Kidney (tissue), 13 donors: ENCODE measurements at regions not wholly inside any gene's neighbourhood (a gene's known extent, or its start where the extent isn't known, plus 50 kb on each side); places are given as distances from the start of the nearest gene placed in this dataset.

ENCODE experiments used
- DNase-seq, 5 donors: peaks; one replicate each; pipeline ENCODE4 v3.0.0-alpha.2; 2013 to 2020
- FAIRE-seq: peaks from 2 replicates; lab custom pipeline; 2012; peaks lifted over from hg19 to GRCh38; lab: Jason Lieb, UNC
- H3K27ac ChIP-seq, 2 donors: one replicate each; pipeline ENCODE4 v1.7.0; 2013; ENCODE audit warnings: low read depth in 2 of 2, low read length in 2 of 2, inconsistent platforms in 1 of 2
- H3K27me3 ChIP-seq: one replicate; pipeline ENCODE4 v1.7.1; 2013; ENCODE audit warnings: low read length, inconsistent platforms; ENCODE audit not compliant: control insufficient read depth, insufficient read depth
- H3K36me3 ChIP-seq, 3 donors: one replicate each; pipeline versions ENCODE4 v1.7.0 to v1.7.1; 2013; ENCODE audit warnings: low read length in 3 of 3, control low read depth in 1 of 3, inconsistent platforms in 1 of 3; ENCODE audit not compliant: insufficient read depth in 3 of 3, control insufficient read depth in 2 of 3
- H3K4me1 ChIP-seq, 3 donors: one replicate each; pipeline versions ENCODE4 v1.7.0 to v1.7.1; 2013; ENCODE audit warnings: low read length in 3 of 3, inconsistent platforms in 1 of 3, low read depth in 1 of 3; ENCODE audit not compliant: control insufficient read depth in 2 of 3, insufficient read depth in 2 of 3
- H3K4me3 ChIP-seq, 3 donors: one replicate each; pipeline versions ENCODE4 v1.7.0 to v1.8.1; 2013; ENCODE audit warnings: low read length in 3 of 3, control low read depth in 1 of 3, inconsistent platforms in 1 of 3
- H3K9ac ChIP-seq, 3 donors: one replicate each; pipeline versions ENCODE4 v1.7.0 to v1.7.1; 2013; ENCODE audit warnings: low read length in 3 of 3, control low read depth in 1 of 3, inconsistent platforms in 1 of 3
- H3K9me3 ChIP-seq, 3 donors: one replicate each; pipeline versions ENCODE4 v1.7.0 to v1.7.1; 2013; ENCODE audit warnings: low read length in 3 of 3, control low read depth in 1 of 3, inconsistent platforms in 1 of 3; ENCODE audit not compliant: control insufficient read depth in 2 of 3, insufficient read depth in 1 of 3
- intact Hi-C: fragments of 100-400 bp; cut with DNase I; formaldehyde crosslinking; loops from one replicate; pipeline ENCODE4 v1.11.1; 2022
- TF ChIP-seq, protein P1 (sequence below): IDR thresholded peaks from 3 replicates; pipeline ENCODE4 v1.5.1; 2012; ENCODE audit warnings: mild to moderate bottlenecking, moderate library complexity, borderline replicate concordance; ENCODE audit not compliant: insufficient read depth; ENCODE audit errors: extremely low read depth
- donor health status: control.
- donor health status: control.
- donor health status: control.
- donor health status: control.
- donor health status: control.
- donor health status: DM: yes; HTN: yes; CAD: no.
- donor health status: Normal renal cell carcinoma (clear cell type).

DNA sequence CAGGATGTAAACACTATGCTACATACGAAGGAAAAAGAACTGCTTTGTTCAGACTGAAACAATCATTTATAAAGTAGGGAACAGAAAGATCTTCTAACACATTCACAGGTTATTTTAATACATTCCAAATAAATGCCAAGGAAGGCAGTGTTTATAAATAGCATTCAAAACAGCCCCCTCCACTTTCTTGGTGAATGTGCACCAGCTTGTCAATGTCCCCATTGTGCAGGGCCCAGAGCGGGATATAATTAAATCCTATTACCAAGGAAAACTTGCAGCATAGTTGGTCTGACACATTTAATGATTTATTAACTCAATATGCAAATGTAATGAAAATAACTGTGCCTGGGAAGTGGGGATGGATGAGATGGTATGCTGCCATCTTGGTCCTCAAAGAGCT, 135.9 kb upstream of the RAD23B start:
- DNase-seq (no peak), FAIRE-seq (no peak)
- Histone ChIP-seq H3K9me3 (no peaks in the 10 kb centered on the region), H3K9ac (no peak overlapping the region), H3K27ac (no peak overlapping the region), H3K4me3 (no peak overlapping the region), H3K27me3 (no peaks in the 10 kb centered on the region), H3K4me1 (no peaks in the 10 kb centered on the region), H3K36me3 (no peaks in the 10 kb centered on the region)
- TF ChIP-seq, protein P1, sequence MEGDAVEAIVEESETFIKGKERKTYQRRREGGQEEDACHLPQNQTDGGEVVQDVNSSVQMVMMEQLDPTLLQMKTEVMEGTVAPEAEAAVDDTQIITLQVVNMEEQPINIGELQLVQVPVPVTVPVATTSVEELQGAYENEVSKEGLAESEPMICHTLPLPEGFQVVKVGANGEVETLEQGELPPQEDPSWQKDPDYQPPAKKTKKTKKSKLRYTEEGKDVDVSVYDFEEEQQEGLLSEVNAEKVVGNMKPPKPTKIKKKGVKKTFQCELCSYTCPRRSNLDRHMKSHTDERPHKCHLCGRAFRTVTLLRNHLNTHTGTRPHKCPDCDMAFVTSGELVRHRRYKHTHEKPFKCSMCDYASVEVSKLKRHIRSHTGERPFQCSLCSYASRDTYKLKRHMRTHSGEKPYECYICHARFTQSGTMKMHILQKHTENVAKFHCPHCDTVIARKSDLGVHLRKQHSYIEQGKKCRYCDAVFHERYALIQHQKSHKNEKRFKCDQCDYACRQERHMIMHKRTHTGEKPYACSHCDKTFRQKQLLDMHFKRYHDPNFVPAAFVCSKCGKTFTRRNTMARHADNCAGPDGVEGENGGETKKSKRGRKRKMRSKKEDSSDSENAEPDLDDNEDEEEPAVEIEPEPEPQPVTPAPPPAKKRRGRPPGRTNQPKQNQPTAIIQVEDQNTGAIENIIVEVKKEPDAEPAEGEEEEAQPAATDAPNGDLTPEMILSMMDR: no peak
- intact Hi-C loops: no loop called here

DNA sequence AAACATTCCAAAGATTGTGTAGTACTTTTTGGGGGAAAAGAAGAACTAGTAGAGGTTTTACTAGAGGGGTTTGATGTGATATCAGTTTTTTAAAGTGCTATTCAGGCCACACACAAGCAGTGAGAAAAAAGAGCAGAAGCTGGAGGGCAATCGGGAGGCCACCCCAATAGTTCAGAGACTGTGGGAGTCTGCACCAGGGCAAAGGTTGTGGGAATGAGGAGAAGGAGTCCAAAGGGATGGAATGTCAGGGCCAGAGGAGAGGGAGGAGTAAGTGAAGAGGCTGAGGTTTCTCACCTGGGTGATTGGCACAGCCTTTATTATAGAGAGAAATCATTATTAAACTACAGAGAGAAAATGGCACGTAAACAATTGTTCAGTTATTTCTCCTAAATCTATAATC, 134.9 kb upstream of the RAD23B start:
- Histone ChIP-seq H3K27me3 (no peaks in the 10 kb centered on the region), H3K4me1 (no peaks in the 10 kb centered on the region), H3K9me3 (no peaks in the 10 kb centered on the region), H3K36me3 (no peaks in the 10 kb centered on the region), H3K27ac (no peak overlapping the region), H3K4me3 (no peak overlapping the region), H3K9ac (no peak overlapping the region)
- FAIRE-seq (no peak), DNase-seq (no peak)
- intact Hi-C loops: no loop called here
- TF ChIP-seq, protein P1: no peak

DNA sequence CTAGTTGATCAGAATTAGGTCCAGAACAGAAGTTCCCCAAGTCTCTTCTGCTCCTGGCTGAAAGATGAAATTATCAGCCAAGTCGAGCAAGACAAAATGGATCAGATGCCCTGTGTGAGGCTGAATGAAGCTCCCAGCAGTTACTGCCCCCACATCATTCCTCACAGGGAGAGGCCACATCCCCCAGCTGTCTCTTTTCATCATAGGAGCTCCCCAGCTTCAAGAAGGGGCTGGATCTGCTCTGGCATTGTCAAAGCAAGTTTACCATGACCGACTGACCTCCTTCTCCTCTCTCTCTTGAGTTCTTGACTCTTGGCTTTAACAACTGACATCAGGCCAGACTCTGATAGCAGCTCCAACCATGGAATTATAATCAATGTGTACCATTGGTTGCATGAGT, 133.3 kb upstream of the RAD23B start:
- FAIRE-seq (no peak), DNase-seq (no peak)
- Histone ChIP-seq H3K4me3 (no peak overlapping the region), H3K36me3 (no peaks in the 10 kb centered on the region), H3K4me1 (no peaks in the 10 kb centered on the region), H3K9me3 (no peaks in the 10 kb centered on the region), H3K27me3 (no peaks in the 10 kb centered on the region), H3K9ac (no peak overlapping the region), H3K27ac (no peak overlapping the region)
- TF ChIP-seq, protein P1: no peak
- intact Hi-C loops: no loop called here

DNA sequence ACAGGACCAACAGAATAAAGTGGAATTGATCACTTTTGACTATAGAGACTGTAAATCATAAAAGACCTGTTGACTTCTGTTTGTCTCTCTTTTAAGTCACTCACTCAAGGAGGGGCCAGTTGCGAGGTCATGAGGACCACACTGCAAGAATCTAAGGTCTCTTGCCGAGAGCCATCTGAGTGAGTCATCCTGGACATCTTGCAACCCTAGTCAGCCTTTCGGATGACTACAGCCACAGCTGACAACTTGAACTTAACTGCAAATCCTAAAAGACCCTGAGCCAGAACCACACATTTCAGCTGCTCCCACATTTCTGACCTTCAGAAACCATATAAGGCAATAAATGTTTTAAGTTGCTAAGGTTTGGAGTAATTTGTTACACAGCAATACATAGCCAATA, 129.7 kb upstream of the RAD23B start:
- Histone ChIP-seq H3K27me3 (no peaks in the 10 kb centered on the region), H3K9me3 (no peaks in the 10 kb centered on the region), H3K36me3 (no peaks in the 10 kb centered on the region), H3K9ac (no peak overlapping the region), H3K27ac (no peak overlapping the region), H3K4me1 (no peaks in the 10 kb centered on the region), H3K4me3 (no peak overlapping the region)
- DNase-seq (no peak), FAIRE-seq (no peak)
- TF ChIP-seq, protein P1: no peak
- intact Hi-C loops: no loop called here
